ENCODE measurements at regions not wholly inside any gene's neighbourhood (a gene's known extent, or its start where the extent isn't known, plus 50 kb on each side); places are given as distances from the start of the nearest gene placed in this dataset.

- TF ChIP-seq CTCF (conservative IDR thresholded peaks at IDR 0.05): peak; percentile 81
- TF ChIP-seq EZH2 (IDR thresholded peaks at IDR 0.05; ENCODE audit: low read depth): no peak
These were observed 99.5 kb upstream of the STK39 start for GRCh38 chr2:168346725-168347477.
